Pancreas (tissue), 10 donors: ENCODE measurements at regions not wholly inside any gene's neighbourhood (a gene's known extent, or its start where the extent isn't known, plus 50 kb on each side); places are given as distances from the start of the nearest gene placed in this dataset.

Experiments used
- ATAC-seq, 4 donors: fragments of 200-7000 bp; cut with Tn5 transposase; one replicate each; pipeline versions ENCODE4 v1.8.0 to v1.9.1; 2020; ENCODE audit warnings: mild to moderate bottlenecking in 4 of 4, moderate library complexity in 4 of 4
- DNase-seq, 6 donors: peaks; one replicate each; pipeline ENCODE4 v3.0.0-alpha.2; 2020
- FAIRE-seq: peaks from 2 replicates; lab custom pipeline; 2012; peaks lifted over from hg19 to GRCh38; lab: Jason Lieb, UNC
- H3K27ac ChIP-seq, 4 donors: fragments of 200-600 bp; sonication (generic); 1 replicate in 3 of 4; 2 replicates in 1 of 4; pipeline versions ENCODE4 v1.5.0 to v1.8.0; 2020
- H3K27me3 ChIP-seq, 4 donors: fragments of 200-600 bp; one replicate each; pipeline ENCODE4 v1.8.0; 2021
- H3K36me3 ChIP-seq, 3 donors: fragments of 200-600 bp; sonication (generic) in 1 of 3; one replicate each; pipeline versions ENCODE4 v1.5.0 to v1.8.0; 2020 to 2021
- H3K4me1 ChIP-seq, 3 donors: fragments of 200-600 bp; one replicate each; pipeline ENCODE4 v1.8.0; 2021
- H3K4me3 ChIP-seq, 4 donors: fragments of 200-600 bp; sonication (generic) in 2 of 4; one replicate each; pipeline versions ENCODE4 v1.5.0 to v1.8.0; 2020 to 2021
- H3K9me3 ChIP-seq, 4 donors: fragments of 200-600 bp; one replicate each; pipeline ENCODE4 v1.8.0; 2021
- WGBS, 2 donors: extraction: QIAGEN DNeasy Blood & Tissue Kit; methylation state at CpG; one replicate each; pipeline ENCODE4 v1.1.7; 2013; 5-methylcytosine and 5-hydroxymethylcytosine counted together
- intact Hi-C, 3 donors: fragments of 100-400 bp; cut with DNase I; formaldehyde crosslinking; loops; one replicate each; pipeline versions ENCODE4 v1.11.1 to v1.14.2; 2022
- microRNA-seq, 2 donors: library from miRNA; unstranded; fragments of <30 nt; microRNA quantifications; one replicate each; pipeline versions ENCODE4 to v1.1.0, GENCODE V29; 2019 to 2020
- TF ChIP-seq, protein P1 (sequence below), 4 donors: fragments of 200-600 bp; sonication (generic) in 3 of 4; IDR thresholded peaks; one replicate each; pipeline versions ENCODE4 v1.5.0 to v1.8.0; 2021; ENCODE audit warnings: antibody characterized with exemption in 4 of 4
- donor health status: healthy with polysubstance abuse.
- donor health status: DM: no; HTN: no; CAD: no; lungs with moderate emphysema.
- donor health status: DM: no; HTN: no; CAD: no.
- donor health status: control.
- donor health status: control.
- donor health status: Bipolar disorder and iron deficiency.
- donor health status: DM: yes; HTN: yes; CAD: no.
- donor health status: DM: no; HTN: no; CAD: no.
- donor health status: DM: no; HTN: no; CAD: no.
- donor health status: DM: yes; HTN: yes; CAD: no.

GRCh38 chr14:50057331-50057730 lies 59.0 kb downstream of the VCPKMT start:
- H3K4me1 ChIP-seq: peaks cover 0 to 22% (median 0%) of the 10 kb centered on the region in 3 donors
- DNase-seq (no peak), FAIRE-seq (no peak), ATAC-seq (no peak)
- H3K27me3 ChIP-seq: no peaks in the 10 kb centered on the region
- H3K9me3 ChIP-seq: no peaks in the 10 kb centered on the region
- H3K4me3 ChIP-seq: no peak overlapping the region
- TF ChIP-seq, protein P1, sequence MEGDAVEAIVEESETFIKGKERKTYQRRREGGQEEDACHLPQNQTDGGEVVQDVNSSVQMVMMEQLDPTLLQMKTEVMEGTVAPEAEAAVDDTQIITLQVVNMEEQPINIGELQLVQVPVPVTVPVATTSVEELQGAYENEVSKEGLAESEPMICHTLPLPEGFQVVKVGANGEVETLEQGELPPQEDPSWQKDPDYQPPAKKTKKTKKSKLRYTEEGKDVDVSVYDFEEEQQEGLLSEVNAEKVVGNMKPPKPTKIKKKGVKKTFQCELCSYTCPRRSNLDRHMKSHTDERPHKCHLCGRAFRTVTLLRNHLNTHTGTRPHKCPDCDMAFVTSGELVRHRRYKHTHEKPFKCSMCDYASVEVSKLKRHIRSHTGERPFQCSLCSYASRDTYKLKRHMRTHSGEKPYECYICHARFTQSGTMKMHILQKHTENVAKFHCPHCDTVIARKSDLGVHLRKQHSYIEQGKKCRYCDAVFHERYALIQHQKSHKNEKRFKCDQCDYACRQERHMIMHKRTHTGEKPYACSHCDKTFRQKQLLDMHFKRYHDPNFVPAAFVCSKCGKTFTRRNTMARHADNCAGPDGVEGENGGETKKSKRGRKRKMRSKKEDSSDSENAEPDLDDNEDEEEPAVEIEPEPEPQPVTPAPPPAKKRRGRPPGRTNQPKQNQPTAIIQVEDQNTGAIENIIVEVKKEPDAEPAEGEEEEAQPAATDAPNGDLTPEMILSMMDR (IDR thresholded peaks at IDR 0.05): no peak
- H3K36me3 ChIP-seq: no peaks in the 10 kb centered on the region
- WGBS, 2 donors: 65 to 80% methylated on average over 5 of the region's 5 CpGs
- H3K27ac ChIP-seq: no peak overlapping the region
- intact Hi-C loops: no loop called here

GRCh38 chr14:50058113-50058512 lies 58.3 kb downstream of the VCPKMT start:
- ATAC-seq: no peak
- 83 to 84% methylated on average over 1 of the region's 1 CpG for WGBS, 2 donors
- TF ChIP-seq, protein P1 (IDR thresholded peaks at IDR 0.05): no peak
- H3K27me3 ChIP-seq: no peaks in the 10 kb centered on the region
- no peaks in the 10 kb centered on the region for H3K9me3 ChIP-seq
- H3K27ac ChIP-seq: no peak overlapping the region
- intact Hi-C loops: no loop called here
- H3K4me1 ChIP-seq: peaks cover 0 to 29% (median 0%) of the 10 kb centered on the region in 3 donors
- DNase-seq: no peak
- no peak overlapping the region for H3K4me3 ChIP-seq
- FAIRE-seq: no peak
- H3K36me3 ChIP-seq: no peaks in the 10 kb centered on the region

Small RNA genes in the stretch of these regions (microRNA-seq; reads per million reads assigned to microRNA genes)
- 0 reads per million in 2 donors for gene MIR6076
